ENCODE measurements at regions not wholly inside any gene's neighbourhood (a gene's known extent, or its start where the extent isn't known, plus 50 kb on each side); places are given as distances from the start of the nearest gene placed in this dataset.

DNA sequence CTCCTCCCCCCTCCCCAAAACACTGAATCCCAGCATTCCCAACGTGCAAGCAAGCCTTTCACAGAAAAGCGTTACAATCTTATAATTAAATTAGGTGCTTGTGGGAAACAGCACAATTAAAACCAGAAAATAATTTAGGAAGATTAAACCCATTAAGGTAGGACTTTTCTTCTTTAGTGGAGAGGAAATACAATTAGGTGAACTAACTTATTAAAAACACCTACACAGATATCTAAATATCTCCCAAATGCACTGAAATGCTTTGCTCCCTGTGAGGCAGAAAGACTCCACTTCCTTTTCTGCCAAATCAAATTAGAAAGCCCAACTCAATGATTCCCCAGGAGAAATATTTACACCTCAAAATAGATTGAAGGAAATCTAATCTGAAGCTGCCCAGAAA is 60.9 kb upstream of the ETS2 start:
- DNase-seq (ENCODE audit: extremely low read depth, low read depth): no peak
- TF ChIP-seq, protein P1, sequence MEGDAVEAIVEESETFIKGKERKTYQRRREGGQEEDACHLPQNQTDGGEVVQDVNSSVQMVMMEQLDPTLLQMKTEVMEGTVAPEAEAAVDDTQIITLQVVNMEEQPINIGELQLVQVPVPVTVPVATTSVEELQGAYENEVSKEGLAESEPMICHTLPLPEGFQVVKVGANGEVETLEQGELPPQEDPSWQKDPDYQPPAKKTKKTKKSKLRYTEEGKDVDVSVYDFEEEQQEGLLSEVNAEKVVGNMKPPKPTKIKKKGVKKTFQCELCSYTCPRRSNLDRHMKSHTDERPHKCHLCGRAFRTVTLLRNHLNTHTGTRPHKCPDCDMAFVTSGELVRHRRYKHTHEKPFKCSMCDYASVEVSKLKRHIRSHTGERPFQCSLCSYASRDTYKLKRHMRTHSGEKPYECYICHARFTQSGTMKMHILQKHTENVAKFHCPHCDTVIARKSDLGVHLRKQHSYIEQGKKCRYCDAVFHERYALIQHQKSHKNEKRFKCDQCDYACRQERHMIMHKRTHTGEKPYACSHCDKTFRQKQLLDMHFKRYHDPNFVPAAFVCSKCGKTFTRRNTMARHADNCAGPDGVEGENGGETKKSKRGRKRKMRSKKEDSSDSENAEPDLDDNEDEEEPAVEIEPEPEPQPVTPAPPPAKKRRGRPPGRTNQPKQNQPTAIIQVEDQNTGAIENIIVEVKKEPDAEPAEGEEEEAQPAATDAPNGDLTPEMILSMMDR (IDR thresholded peaks at IDR 0.05; ENCODE audit: low read depth, low read length): no peak

- TF ChIP-seq, protein P1 (IDR thresholded peaks at IDR 0.05; ENCODE audit: low read depth, low read length): no peak
- no peak for DNase-seq (ENCODE audit: extremely low read depth, low read depth)
Observed at GRCh38 chr21:38747810-38748209, 57.9 kb upstream of the ETS2 start.

DNA sequence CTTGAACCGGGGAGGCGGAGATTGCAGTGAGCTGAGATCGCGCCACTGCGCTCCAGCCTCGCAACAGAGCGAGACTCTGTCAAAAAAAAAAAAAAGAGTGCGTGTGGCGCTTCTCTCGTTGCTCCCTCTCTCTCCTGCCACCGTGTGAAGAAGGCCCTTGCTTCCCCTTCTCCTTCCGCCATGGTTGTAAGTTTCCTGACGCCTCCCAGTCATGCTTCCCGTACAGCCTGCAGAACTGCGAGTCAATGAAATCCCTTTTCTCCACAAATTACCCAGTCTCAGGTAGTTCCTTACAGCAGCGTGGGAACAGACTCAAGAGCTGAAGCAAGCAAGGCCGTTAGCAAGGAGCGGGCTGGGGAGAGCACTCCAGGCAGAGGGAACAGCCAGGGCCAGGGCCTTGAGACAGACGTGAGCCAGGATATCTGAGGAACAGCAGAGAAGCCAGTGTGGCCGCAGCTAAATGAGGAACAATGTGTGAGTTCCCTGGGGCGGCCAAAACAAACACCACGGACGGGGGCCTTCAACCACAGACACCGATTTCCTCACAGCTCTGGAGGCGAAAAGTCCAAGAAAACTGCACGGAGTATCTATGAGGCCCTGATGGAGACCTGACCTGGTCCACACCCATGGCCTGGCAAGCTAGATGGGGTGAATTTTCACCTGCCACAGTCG is 54.2 kb upstream of the ETS2 start:
- DNase-seq (ENCODE audit: extremely low read depth, low read depth): no peak
- TF ChIP-seq, protein P1 (IDR thresholded peaks at IDR 0.05; ENCODE audit: low read depth, low read length): no peak

DNA sequence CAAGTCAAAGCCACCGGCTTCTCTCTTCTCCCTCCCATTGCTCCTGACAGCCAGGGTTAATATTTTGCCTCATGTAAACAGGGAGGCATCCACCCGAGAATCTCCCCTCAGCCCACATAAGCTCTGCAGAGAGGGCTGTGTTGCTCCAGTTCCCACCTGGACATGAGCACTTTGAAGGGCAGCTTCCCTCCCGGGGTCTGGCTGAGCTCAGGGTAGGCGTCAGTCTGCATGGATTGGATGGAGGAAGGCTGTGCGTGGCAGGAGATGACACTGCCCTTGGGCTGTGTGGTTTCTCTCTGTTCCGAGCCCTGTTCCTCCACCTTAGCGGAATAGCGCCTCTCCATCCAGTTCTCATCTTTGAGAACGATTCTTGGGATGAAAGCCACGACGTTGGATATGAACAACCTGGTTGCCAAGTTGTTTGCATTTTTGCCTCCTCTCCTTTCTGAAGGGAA is 53.7 kb upstream of the ETS2 start:
- no peak for DNase-seq (ENCODE audit: extremely low read depth, low read depth)
- TF ChIP-seq, protein P1 (IDR thresholded peaks at IDR 0.05; ENCODE audit: low read depth, low read length): no peak

- DNase-seq (ENCODE audit: extremely low read depth, low read depth): no peak
Observed at GRCh38 chr21:38753114-38753513, 52.6 kb upstream of the ETS2 start.

GRCh38 chr21:38753557-38753971 is 52.2 kb upstream of the ETS2 start:
- TF ChIP-seq, protein P1 (IDR thresholded peaks at IDR 0.05; ENCODE audit: low read depth, low read length): no peak
- no peak for DNase-seq (ENCODE audit: extremely low read depth, low read depth)

More at GRCh38 chr21:38753114-38753513, 52.6 kb upstream of the ETS2 start:
- TF ChIP-seq, protein P1 (IDR thresholded peaks at IDR 0.05; ENCODE audit: low read depth, low read length): no peak
